ENCODE measurements at regions not wholly inside any gene's neighbourhood (a gene's known extent, or its start where the extent isn't known, plus 50 kb on each side); places are given as distances from the start of the nearest gene placed in this dataset.

DNA sequence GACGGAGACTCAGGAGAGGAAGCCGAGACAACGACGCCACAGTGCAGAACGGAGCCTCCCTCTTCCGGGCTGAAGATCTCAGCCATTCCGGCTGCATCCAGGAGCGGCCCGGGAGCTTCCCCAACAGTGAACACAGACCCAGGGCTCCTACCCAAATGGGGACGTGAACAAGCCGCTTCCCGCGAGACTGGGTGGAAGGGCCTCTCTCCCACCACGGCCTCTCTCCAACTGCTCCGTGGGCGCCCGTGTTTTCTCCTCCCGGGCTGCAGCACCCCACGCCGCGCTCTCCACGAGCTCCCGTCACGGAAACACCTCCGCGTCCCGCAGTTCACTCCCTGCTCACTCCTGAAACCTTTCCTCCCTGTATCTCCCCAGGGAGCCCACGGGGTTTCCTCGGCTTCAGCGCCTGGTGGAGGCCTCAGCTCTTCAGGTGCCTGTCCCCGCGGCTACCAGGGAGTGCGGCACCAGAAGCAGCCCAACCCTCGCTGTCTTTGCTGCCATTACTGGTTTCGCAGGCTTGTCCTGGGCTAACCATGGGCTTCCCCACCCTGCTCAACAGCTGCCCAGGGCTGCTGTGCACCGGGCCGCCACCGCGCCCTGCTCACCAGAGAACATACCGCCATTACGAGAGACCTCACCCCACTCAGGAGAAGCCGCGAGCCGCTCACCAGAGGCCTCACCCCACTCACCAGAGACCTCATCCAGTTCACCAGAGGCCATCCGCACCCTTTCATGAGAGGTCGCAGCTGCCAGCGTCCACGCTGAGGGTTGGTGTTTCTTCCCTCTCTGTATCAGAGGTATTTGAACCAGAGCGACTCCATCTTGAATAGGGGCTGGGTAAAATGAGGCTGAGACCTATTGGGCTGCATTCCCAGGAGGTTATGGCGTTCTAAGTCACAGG lies 922.8 kb downstream of the QKI start:
- TF ChIP-seq ZBTB7A (IDR thresholded peaks at IDR 0.05; ENCODE audit: low read depth) (no peak), RAD21 (IDR thresholded peaks at IDR 0.05; ENCODE audit: low read depth) (no peak), TCF12 (IDR thresholded peaks at IDR 0.05; ENCODE audit: low read depth) (no peak), TEAD4 (IDR thresholded peaks at IDR 0.05) (no peak), FOXM1 (IDR thresholded peaks at IDR 0.05; ENCODE audit: borderline replicate concordance, low read depth) (no peak), TAF1 (IDR thresholded peaks at IDR 0.05; ENCODE audit: low read depth) (no peak), NFIC (IDR thresholded peaks at IDR 0.05) (no peak), YY1 (IDR thresholded peaks at IDR 0.05; ENCODE audit: low read depth) (no peak), CREB1 (IDR thresholded peaks at IDR 0.05; ENCODE audit: low read depth) (no peak), MAX (IDR thresholded peaks at IDR 0.05) (no peak), CEBPB (IDR thresholded peaks at IDR 0.05) (no peak), EGR1 (IDR thresholded peaks at IDR 0.05) (no peak), EP300 (IDR thresholded peaks at IDR 0.05; ENCODE audit: borderline replicate concordance) (no peak)
- TF ChIP-seq, protein P1, sequence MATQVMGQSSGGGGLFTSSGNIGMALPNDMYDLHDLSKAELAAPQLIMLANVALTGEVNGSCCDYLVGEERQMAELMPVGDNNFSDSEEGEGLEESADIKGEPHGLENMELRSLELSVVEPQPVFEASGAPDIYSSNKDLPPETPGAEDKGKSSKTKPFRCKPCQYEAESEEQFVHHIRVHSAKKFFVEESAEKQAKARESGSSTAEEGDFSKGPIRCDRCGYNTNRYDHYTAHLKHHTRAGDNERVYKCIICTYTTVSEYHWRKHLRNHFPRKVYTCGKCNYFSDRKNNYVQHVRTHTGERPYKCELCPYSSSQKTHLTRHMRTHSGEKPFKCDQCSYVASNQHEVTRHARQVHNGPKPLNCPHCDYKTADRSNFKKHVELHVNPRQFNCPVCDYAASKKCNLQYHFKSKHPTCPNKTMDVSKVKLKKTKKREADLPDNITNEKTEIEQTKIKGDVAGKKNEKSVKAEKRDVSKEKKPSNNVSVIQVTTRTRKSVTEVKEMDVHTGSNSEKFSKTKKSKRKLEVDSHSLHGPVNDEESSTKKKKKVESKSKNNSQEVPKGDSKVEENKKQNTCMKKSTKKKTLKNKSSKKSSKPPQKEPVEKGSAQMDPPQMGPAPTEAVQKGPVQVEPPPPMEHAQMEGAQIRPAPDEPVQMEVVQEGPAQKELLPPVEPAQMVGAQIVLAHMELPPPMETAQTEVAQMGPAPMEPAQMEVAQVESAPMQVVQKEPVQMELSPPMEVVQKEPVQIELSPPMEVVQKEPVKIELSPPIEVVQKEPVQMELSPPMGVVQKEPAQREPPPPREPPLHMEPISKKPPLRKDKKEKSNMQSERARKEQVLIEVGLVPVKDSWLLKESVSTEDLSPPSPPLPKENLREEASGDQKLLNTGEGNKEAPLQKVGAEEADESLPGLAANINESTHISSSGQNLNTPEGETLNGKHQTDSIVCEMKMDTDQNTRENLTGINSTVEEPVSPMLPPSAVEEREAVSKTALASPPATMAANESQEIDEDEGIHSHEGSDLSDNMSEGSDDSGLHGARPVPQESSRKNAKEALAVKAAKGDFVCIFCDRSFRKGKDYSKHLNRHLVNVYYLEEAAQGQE (IDR thresholded peaks at IDR 0.05; ENCODE audit: low read depth): no peak
- TF ChIP-seq, protein P2, sequence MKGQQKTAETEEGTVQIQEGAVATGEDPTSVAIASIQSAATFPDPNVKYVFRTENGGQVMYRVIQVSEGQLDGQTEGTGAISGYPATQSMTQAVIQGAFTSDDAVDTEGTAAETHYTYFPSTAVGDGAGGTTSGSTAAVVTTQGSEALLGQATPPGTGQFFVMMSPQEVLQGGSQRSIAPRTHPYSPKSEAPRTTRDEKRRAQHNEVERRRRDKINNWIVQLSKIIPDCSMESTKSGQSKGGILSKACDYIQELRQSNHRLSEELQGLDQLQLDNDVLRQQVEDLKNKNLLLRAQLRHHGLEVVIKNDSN (IDR thresholded peaks at IDR 0.05): no peak

- no peak for TF ChIP-seq YY1 (IDR thresholded peaks at IDR 0.05; ENCODE audit: low read depth)
- TF ChIP-seq CEBPB (IDR thresholded peaks at IDR 0.05): no peak
- TF ChIP-seq CREB1 (IDR thresholded peaks at IDR 0.05; ENCODE audit: low read depth): no peak
- no peak for TF ChIP-seq NFIC (IDR thresholded peaks at IDR 0.05)
- TF ChIP-seq TAF1 (IDR thresholded peaks at IDR 0.05; ENCODE audit: low read depth): no peak
- TF ChIP-seq TEAD4 (IDR thresholded peaks at IDR 0.05): no peak
- TF ChIP-seq EP300 (IDR thresholded peaks at IDR 0.05; ENCODE audit: borderline replicate concordance): no peak
- TF ChIP-seq, protein P2 (IDR thresholded peaks at IDR 0.05): no peak
- TF ChIP-seq ZBTB7A (IDR thresholded peaks at IDR 0.05; ENCODE audit: low read depth): no peak
- no peak for TF ChIP-seq RAD21 (IDR thresholded peaks at IDR 0.05; ENCODE audit: low read depth)
- no peak for TF ChIP-seq FOXM1 (IDR thresholded peaks at IDR 0.05; ENCODE audit: borderline replicate concordance, low read depth)
These were observed 921.9 kb downstream of the QKI start for GRCh38 chr6:164336455-164336854.

DNA sequence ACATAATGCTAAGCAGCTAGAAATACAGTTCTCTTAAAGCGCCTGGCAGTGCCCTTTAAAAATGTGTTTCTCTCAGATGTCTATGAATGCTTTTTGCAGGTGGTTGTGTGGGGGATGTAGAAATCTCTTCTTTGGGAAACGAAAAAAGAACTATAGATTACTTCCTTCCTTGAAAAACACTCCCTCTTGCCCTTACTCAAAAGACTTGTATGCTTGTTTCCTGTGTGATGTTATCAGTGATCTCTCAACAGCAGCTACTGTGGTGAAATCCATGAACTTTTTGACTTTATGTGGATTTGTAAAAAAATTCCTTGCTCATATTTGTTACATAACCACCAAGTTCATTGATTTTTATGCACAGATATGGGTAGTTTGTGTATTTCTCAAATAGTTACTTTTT lies 916.5 kb downstream of the QKI start:
- no peak for TF ChIP-seq TCF12 (IDR thresholded peaks at IDR 0.05; ENCODE audit: low read depth)
- TF ChIP-seq CEBPB (IDR thresholded peaks at IDR 0.05): no peak
- TF ChIP-seq MAX (IDR thresholded peaks at IDR 0.05): no peak
- TF ChIP-seq, protein P1 (IDR thresholded peaks at IDR 0.05; ENCODE audit: low read depth): no peak
- no peak for TF ChIP-seq CREB1 (IDR thresholded peaks at IDR 0.05; ENCODE audit: low read depth)
- TF ChIP-seq NFIC (IDR thresholded peaks at IDR 0.05): no peak
- TF ChIP-seq EP300 (IDR thresholded peaks at IDR 0.05; ENCODE audit: borderline replicate concordance): no peak
- no peak for TF ChIP-seq TAF1 (IDR thresholded peaks at IDR 0.05; ENCODE audit: low read depth)
- TF ChIP-seq, protein P2 (IDR thresholded peaks at IDR 0.05): no peak
- TF ChIP-seq TEAD4 (IDR thresholded peaks at IDR 0.05): no peak
- no peak for TF ChIP-seq RAD21 (IDR thresholded peaks at IDR 0.05; ENCODE audit: low read depth)
- TF ChIP-seq YY1 (IDR thresholded peaks at IDR 0.05; ENCODE audit: low read depth): no peak
- no peak for TF ChIP-seq ZBTB7A (IDR thresholded peaks at IDR 0.05; ENCODE audit: low read depth)
- TF ChIP-seq FOXM1 (IDR thresholded peaks at IDR 0.05; ENCODE audit: borderline replicate concordance, low read depth): no peak
- TF ChIP-seq EGR1 (IDR thresholded peaks at IDR 0.05): no peak

GRCh38 chr6:164325168-164325567 lies 910.6 kb downstream of the QKI start:
- no peak for TF ChIP-seq TEAD4 (IDR thresholded peaks at IDR 0.05)
- TF ChIP-seq NFIC (IDR thresholded peaks at IDR 0.05): no peak
- no peak for TF ChIP-seq EGR1 (IDR thresholded peaks at IDR 0.05)
- no peak for TF ChIP-seq MAX (IDR thresholded peaks at IDR 0.05)
- no peak for TF ChIP-seq CREB1 (IDR thresholded peaks at IDR 0.05; ENCODE audit: low read depth)
- TF ChIP-seq CEBPB (IDR thresholded peaks at IDR 0.05): no peak
- TF ChIP-seq, protein P1 (IDR thresholded peaks at IDR 0.05; ENCODE audit: low read depth): no peak
- TF ChIP-seq RAD21 (IDR thresholded peaks at IDR 0.05; ENCODE audit: low read depth): no peak
- no peak for TF ChIP-seq FOXM1 (IDR thresholded peaks at IDR 0.05; ENCODE audit: borderline replicate concordance, low read depth)
- no peak for TF ChIP-seq EP300 (IDR thresholded peaks at IDR 0.05; ENCODE audit: borderline replicate concordance)
- no peak for TF ChIP-seq ZBTB7A (IDR thresholded peaks at IDR 0.05; ENCODE audit: low read depth)
